HEK293T (cell line): ENCODE measurements at regions not wholly inside any gene's neighbourhood (a gene's known extent, or its start where the extent isn't known, plus 50 kb on each side); places are given as distances from the start of the nearest gene placed in this dataset.

Experiments used
- BHLHE40 ChIP-seq: fragments of 450-650 bp; IDR thresholded peaks from 2 replicates; pipeline ENCODE4 v1.6.1; 2016; ENCODE audit warnings: mild to moderate bottlenecking, moderate library complexity, borderline replicate concordance
- ELF4 ChIP-seq: fragments of 450-650 bp; IDR thresholded peaks from 2 replicates; pipeline ENCODE4 v1.6.1; 2017; ENCODE audit warnings: antibody characterized with exemption
- HDGF ChIP-seq: fragments of 450-650 bp; IDR thresholded peaks from 2 replicates; pipeline ENCODE4 v1.6.1; 2017; ENCODE audit warnings: antibody characterized with exemption, borderline replicate concordance
- NFRKB ChIP-seq: fragments of 450-650 bp; IDR thresholded peaks from 2 replicates; pipeline ENCODE4 v1.6.1; 2016; ENCODE audit warnings: mild to moderate bottlenecking, moderate library complexity
- SUZ12 ChIP-seq: fragments of 450-650 bp; IDR thresholded peaks from 2 replicates; pipeline ENCODE4 v1.6.1; 2016; ENCODE audit warnings: mild to moderate bottlenecking
- TARDBP ChIP-seq: fragments of 450-650 bp; IDR thresholded peaks from 2 replicates; pipeline ENCODE4 v1.6.1; 2016
- TF ChIP-seq, protein P1 (sequence below): fragments of 450-650 bp; IDR thresholded peaks from 2 replicates; pipeline ENCODE4 v1.6.1; 2016

DNA sequence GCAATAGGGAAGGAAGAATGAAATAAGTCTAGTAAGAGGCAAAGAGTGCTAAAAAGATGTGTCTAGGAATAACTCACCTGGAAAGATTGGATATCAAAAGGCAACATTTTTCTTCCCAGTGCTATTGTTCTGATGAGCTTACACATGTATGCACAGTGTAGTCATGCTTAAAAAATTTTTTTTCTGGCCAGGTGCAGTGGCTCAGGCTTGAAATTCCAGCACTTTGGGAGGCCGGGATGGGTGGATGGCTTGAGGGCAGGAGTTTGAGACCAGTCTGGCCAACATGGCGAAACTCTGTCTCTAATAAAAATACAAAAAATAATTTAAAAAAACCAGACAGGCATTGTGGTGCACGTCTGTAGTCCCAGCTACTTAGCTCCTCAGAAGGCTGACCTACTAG lies 795.8 kb upstream of the IGFBP7 start:
- TF ChIP-seq, protein P1, sequence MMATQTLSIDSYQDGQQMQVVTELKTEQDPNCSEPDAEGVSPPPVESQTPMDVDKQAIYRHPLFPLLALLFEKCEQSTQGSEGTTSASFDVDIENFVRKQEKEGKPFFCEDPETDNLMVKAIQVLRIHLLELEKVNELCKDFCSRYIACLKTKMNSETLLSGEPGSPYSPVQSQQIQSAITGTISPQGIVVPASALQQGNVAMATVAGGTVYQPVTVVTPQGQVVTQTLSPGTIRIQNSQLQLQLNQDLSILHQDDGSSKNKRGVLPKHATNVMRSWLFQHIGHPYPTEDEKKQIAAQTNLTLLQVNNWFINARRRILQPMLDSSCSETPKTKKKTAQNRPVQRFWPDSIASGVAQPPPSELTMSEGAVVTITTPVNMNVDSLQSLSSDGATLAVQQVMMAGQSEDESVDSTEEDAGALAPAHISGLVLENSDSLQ: no peak
- TF ChIP-seq ELF4 (no peak), BHLHE40 (no peak), SUZ12 (no peak), HDGF (no peak), TARDBP (no peak), NFRKB (no peak)
